ENCODE measurements at regions not wholly inside any gene's neighbourhood (a gene's known extent, or its start where the extent isn't known, plus 50 kb on each side); places are given as distances from the start of the nearest gene placed in this dataset.

GRCh38 chr13:82747291-82747690 lies 1135.0 kb downstream of the SLITRK1 start:
- DNase-seq (ENCODE audit: low read depth in 1 of 2, low spot score in 1 of 2) (no peak), FAIRE-seq (no peak), ATAC-seq (no peak)
- 8% methylated on average over 1 of the region's 1 CpG for whole genome bisulfite sequencing (ENCODE audit: missing lambda C conversion rate)
- H3K9me3 ChIP-seq = no peaks in the 10 kb centered on the region
- H3K4me2 ChIP-seq = no peak overlapping the region
- no peaks in the 10 kb centered on the region for H3K4me1 ChIP-seq
- TF ChIP-seq SREBF2 (IDR thresholded peaks at IDR 0.05) (no peak), NFE2L2 (conservative IDR thresholded peaks at IDR 0.05; ENCODE audit: low read length) (no peak), ZFP36 (IDR thresholded peaks at IDR 0.05; ENCODE audit: borderline replicate concordance, partially characterized antibody) (no peak), GATA3 (IDR thresholded peaks at IDR 0.05; ENCODE audit: borderline replicate concordance) (no peak), HEYL (CRISPR knock-in tag; IDR thresholded peaks at IDR 0.05) (no peak), USF2 (IDR thresholded peaks at IDR 0.05) (no peak), SMC3 (IDR thresholded peaks at IDR 0.05) (no peak), PHF8 (IDR thresholded peaks at IDR 0.05; ENCODE audit: borderline replicate concordance, low read depth) (no peak), HDAC2 (IDR thresholded peaks at IDR 0.05) (no peak), ZNF302 (CRISPR knock-in tag; IDR thresholded peaks at IDR 0.05) (no peak), HOXA7 (CRISPR knock-in tag; IDR thresholded peaks at IDR 0.05) (no peak), MAX (IDR thresholded peaks at IDR 0.05) (no peak)
- ChIA-PET POLR2A (no interaction called here), CTCF (no interaction called here)
- no peak overlapping the region for H3K27ac ChIP-seq
- no peak overlapping the region for H3K4me3 ChIP-seq

GRCh38 chr13:82740442-82740841 lies 1141.8 kb downstream of the SLITRK1 start:
- H3K4me3 ChIP-seq = no peak overlapping the region
- CTCF ChIA-PET = no interaction called here
- no peak for FAIRE-seq
- POLR2A ChIA-PET = no interaction called here
- 31% methylated on average over 3 of the region's 4 CpGs for WGBS (ENCODE audit: missing lambda C conversion rate)
- no peak overlapping the region for H3K27ac ChIP-seq
- no peak for ATAC-seq
- H3K4me1 ChIP-seq = no peaks in the 10 kb centered on the region
- TF ChIP-seq CHD4 (IDR thresholded peaks at IDR 0.05; ENCODE audit: borderline replicate concordance) = no peak
- TF ChIP-seq MAZ (IDR thresholded peaks at IDR 0.05; ENCODE audit: borderline replicate concordance, low read depth, low read length) = no peak
- TF ChIP-seq RNF2 (IDR thresholded peaks at IDR 0.05; ENCODE audit: borderline replicate concordance, low read depth) = no peak
- TF ChIP-seq CHD2 (IDR thresholded peaks at IDR 0.05; ENCODE audit: low read length, partially characterized antibody) = no peak
- TF ChIP-seq ZC3H11A (IDR thresholded peaks at IDR 0.05) = no peak
- TF ChIP-seq ATOH8 (CRISPR knock-in tag; IDR thresholded peaks at IDR 0.05; ENCODE audit: low read depth) = no peak
- no peak for TF ChIP-seq BHLHE40 (IDR thresholded peaks at IDR 0.05; ENCODE audit: low read depth, low read length)
- no peak for TF ChIP-seq HEYL (CRISPR knock-in tag; IDR thresholded peaks at IDR 0.05)
- no peak for TF ChIP-seq ZSCAN20 (CRISPR knock-in tag; IDR thresholded peaks at IDR 0.05)
- no peak for TF ChIP-seq NFE2L2 (conservative IDR thresholded peaks at IDR 0.05; ENCODE audit: low read length)
- TF ChIP-seq HOXB13 (CRISPR knock-in tag; IDR thresholded peaks at IDR 0.05; ENCODE audit: low read depth) = no peak
- TF ChIP-seq HDAC2 (IDR thresholded peaks at IDR 0.05) = no peak
- TF ChIP-seq RCOR1 (IDR thresholded peaks at IDR 0.05; ENCODE audit: low read depth, low read length) = no peak
- no peak for TF ChIP-seq CBX8 (IDR thresholded peaks at IDR 0.05)
- TF ChIP-seq NPAS2 (CRISPR knock-in tag; IDR thresholded peaks at IDR 0.05; ENCODE audit: borderline replicate concordance) = no peak
- TF ChIP-seq CBX2 (IDR thresholded peaks at IDR 0.05; ENCODE audit: borderline replicate concordance, low read depth) = no peak
- TF ChIP-seq FOSB (CRISPR knock-in tag; IDR thresholded peaks at IDR 0.05) = no peak
- DNase-seq (ENCODE audit: low read depth in 1 of 2, low spot score in 1 of 2) = no peak
- no peaks in the 10 kb centered on the region for H3K9me3 ChIP-seq
- H3K4me2 ChIP-seq = no peak overlapping the region

- Histone ChIP-seq H3K4me2 (no peak overlapping the region), H3K4me1 (no peaks in the 10 kb centered on the region), H3K9me3 (no peaks in the 10 kb centered on the region), H3K27ac (no peak overlapping the region), H3K4me3 (no peak overlapping the region)
- FAIRE-seq (no peak), DNase-seq (ENCODE audit: low read depth in 1 of 2, low spot score in 1 of 2) (no peak), ATAC-seq (no peak)
- WGBS (ENCODE audit: missing lambda C conversion rate) = 10% methylated on average over 1 of the region's 1 CpG
- no peak for TF ChIP-seq ZSCAN20 (CRISPR knock-in tag; IDR thresholded peaks at IDR 0.05)
- TF ChIP-seq RAD21 (conservative IDR thresholded peaks at IDR 0.05 in 1 of 2, IDR thresholded peaks at IDR 0.05 in 1 of 2) = 0 out of 5 replicates have a peak, but pooled peaks of 1 of the 2 experiments have one; percentile 5
- ChIA-PET CTCF (no interaction called here), POLR2A (no interaction called here)
Observed at GRCh38 chr13:82739881-82740280, 1142.4 kb downstream of the SLITRK1 start.

All from A549 (cell line).